ENCODE measurements at regions not wholly inside any gene's neighbourhood (a gene's known extent, or its start where the extent isn't known, plus 50 kb on each side); places are given as distances from the start of the nearest gene placed in this dataset.

DNA sequence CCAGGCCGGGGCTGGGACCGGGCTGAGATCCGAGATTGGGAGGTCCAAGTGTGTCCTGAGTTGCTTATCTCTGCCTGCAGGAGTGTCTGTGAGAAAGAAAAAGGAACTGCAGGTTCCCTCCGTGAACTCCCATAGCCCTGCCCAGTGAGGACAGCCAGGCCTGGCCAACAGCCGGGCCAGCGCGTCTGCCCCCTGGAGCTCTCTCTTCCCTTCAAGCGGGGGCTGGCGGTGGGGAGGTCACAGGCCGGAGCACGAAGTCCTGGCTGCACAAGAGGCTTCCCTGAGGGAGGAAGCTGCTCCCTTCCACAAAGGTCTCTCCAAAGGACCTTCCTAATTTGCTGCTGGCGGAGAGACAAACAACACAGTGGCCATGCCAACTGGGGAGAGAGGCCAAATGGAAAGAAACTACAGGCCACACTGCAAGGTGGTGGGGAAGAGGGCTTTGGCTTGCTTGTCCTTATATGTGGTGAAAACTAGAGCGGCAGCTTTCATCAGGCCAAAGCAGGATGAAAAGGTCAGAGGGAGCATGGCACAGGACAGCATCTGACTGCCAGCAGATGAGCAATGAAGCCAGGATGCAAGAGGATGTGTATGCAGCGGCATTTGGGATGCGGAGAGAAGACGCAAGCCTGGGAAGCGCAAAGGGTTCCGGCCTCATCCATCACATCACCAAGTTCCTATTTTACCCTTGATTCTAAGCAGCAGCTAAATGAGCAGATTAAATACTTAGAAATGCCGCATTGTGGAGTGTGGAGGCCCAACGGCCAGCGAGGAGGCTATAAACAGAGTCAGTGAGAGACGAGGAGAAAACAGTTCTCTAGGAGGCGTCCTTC, 260.0 kb downstream of the ERMARD start:
- no peak overlapping the region for H3K9ac ChIP-seq (ENCODE audit: insufficient read length, low read depth)
- DNase-seq (ENCODE audit: low read depth, low spot score): no peak
- no peaks in the 10 kb centered on the region for H3K27me3 ChIP-seq (ENCODE audit: insufficient read depth, insufficient read length)
- no peak overlapping the region for H3K4me3 ChIP-seq (ENCODE audit: insufficient read length, low read depth)
- no peaks in the 10 kb centered on the region for H3K36me3 ChIP-seq (ENCODE audit: insufficient read depth, insufficient read length, low read length)
- H3K9me3 ChIP-seq (ENCODE audit: insufficient read depth, low read length): peaks cover 3% of the 10 kb centered on the region; the same call in 1 of the 2 replicates
- peaks cover 13% of the 10 kb centered on the region for H3K4me1 ChIP-seq (ENCODE audit: insufficient read depth, insufficient read length)
- TF ChIP-seq SUZ12 (IDR thresholded peaks at IDR 0.05; ENCODE audit: extremely low read depth, insufficient read depth, insufficient read length): no peak
- no peak for TF ChIP-seq ZNF274 (IDR thresholded peaks at IDR 0.05; ENCODE audit: low read depth, low read length)
- TF ChIP-seq YY1 (IDR thresholded peaks at IDR 0.05; ENCODE audit: insufficient read depth, insufficient read length): no peak

DNA sequence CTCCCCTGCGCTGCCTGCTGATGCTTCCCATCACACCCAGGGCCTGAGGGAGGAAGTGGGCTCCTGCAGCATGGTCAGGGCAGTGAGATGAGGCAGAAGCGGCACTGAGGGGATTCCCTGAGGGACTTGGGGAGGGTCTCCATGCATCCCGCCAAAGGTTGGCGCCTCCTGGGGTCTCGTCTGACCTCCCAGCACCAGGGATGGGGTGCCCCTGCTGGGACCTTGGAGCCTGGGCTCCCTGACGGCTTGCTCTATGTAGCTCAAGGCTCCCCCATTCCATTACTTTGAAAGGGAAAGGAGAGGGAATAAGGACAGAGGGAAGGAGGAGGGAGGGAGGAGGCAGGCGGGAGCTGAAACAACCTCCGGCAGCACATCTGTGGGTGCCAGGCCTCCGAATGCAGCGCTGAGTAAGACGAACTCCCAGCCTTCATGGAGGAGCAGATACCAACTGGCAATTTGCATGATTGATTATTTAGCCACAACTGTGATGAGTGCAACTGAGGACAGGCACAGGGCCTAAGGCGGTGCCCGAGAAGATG, 259.3 kb downstream of the ERMARD start:
- DNase-seq (ENCODE audit: low read depth, low spot score): no peak
- no peak overlapping the region for H3K9ac ChIP-seq (ENCODE audit: insufficient read length, low read depth)
- H3K9me3 ChIP-seq (ENCODE audit: insufficient read depth, low read length): 0 out of 2 replicates have a peak, but pooled peaks cover 6% of the 10 kb centered on the region
- peaks cover 17% of the 10 kb centered on the region for H3K4me1 ChIP-seq (ENCODE audit: insufficient read depth, insufficient read length)
- no peaks in the 10 kb centered on the region for H3K36me3 ChIP-seq (ENCODE audit: insufficient read depth, insufficient read length, low read length)
- H3K4me3 ChIP-seq (ENCODE audit: insufficient read length, low read depth): no peak overlapping the region
- H3K27me3 ChIP-seq (ENCODE audit: insufficient read depth, insufficient read length): peaks cover 4% of the 10 kb centered on the region
- TF ChIP-seq YY1 (IDR thresholded peaks at IDR 0.05; ENCODE audit: insufficient read depth, insufficient read length) (no peak), ZNF274 (IDR thresholded peaks at IDR 0.05; ENCODE audit: low read depth, low read length) (no peak), SUZ12 (IDR thresholded peaks at IDR 0.05; ENCODE audit: extremely low read depth, insufficient read depth, insufficient read length) (no peak)

DNA sequence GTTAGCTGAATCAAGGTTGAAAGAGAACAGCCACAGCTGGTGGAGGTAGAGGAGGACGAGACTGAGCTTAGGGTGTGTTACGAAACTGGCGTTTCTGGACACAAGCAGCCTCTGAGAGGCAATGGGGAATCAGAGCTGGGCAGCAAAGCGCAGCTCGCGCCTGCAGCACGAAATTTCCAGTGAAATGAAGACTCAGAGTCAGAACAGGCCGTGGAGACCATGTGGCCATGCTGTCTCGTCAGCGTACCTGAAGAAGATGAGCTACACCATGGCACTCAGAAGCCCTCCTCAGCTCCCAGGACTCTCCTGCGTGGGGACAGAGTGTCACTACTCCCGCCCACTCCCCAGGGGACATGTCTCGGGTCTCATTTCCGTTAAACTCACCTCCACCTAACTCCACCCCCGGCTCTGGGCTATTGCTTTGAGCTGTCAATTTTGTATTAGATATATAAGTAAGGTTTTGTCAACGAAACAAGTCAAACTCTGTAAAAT, 256.9 kb downstream of the ERMARD start:
- no peaks in the 10 kb centered on the region for H3K36me3 ChIP-seq (ENCODE audit: insufficient read depth, insufficient read length, low read length)
- no peak for DNase-seq (ENCODE audit: low read depth, low spot score)
- no peak overlapping the region for H3K4me3 ChIP-seq (ENCODE audit: insufficient read length, low read depth)
- peaks cover 17% of the 10 kb centered on the region for H3K4me1 ChIP-seq (ENCODE audit: insufficient read depth, insufficient read length)
- peak overlapping the region; percentile 71 for H3K9ac ChIP-seq (ENCODE audit: insufficient read length, low read depth)
- TF ChIP-seq SUZ12 (IDR thresholded peaks at IDR 0.05; ENCODE audit: extremely low read depth, insufficient read depth, insufficient read length) (no peak), ZNF274 (IDR thresholded peaks at IDR 0.05; ENCODE audit: low read depth, low read length) (no peak), YY1 (IDR thresholded peaks at IDR 0.05; ENCODE audit: insufficient read depth, insufficient read length) (no peak)
- peaks cover 4% of the 10 kb centered on the region for H3K27me3 ChIP-seq (ENCODE audit: insufficient read depth, insufficient read length)
- H3K9me3 ChIP-seq (ENCODE audit: insufficient read depth, low read length): peaks cover 30% of the 10 kb centered on the region

DNA sequence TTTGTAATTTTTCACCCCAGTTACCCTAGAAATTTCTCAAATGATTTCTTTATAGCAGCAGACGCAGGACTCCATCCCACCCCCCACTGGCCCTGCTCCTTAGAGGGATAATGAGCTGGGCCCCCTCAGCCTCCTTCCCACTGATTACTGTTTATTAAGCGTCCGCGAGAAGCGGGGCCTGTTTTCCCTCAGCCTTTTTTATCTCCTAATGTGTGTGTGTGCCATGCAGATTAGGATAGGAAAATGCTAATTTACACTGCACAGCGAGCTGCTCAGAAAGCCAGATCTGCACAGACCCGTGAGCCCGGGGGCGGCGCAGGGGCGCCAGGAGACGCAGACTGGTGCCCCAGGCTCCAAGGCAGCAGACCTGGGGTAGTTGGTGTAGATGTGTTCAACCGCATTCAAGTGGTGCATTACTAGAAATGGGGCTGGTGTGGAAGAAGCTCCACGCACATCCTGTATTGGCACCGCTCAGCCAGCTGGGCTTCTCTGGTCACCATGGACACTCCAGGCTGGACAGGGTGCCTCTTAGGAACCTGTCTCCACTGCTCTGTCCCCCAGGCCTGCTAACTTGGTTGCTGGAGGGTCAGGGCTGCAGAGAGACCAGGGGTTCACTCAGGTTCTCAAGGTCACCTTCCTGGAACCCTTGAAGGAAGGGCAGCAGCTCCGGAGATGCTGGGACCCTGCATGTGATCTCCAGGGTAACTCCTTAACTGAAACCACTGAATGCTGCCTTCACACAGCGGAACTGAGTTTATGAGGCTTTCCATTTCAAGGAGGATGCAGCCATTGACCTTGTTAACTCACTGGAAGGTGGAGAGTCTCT, 256.3 kb downstream of the ERMARD start:
- H3K9ac ChIP-seq (ENCODE audit: insufficient read length, low read depth): peak overlapping the region; percentile 71

DNA sequence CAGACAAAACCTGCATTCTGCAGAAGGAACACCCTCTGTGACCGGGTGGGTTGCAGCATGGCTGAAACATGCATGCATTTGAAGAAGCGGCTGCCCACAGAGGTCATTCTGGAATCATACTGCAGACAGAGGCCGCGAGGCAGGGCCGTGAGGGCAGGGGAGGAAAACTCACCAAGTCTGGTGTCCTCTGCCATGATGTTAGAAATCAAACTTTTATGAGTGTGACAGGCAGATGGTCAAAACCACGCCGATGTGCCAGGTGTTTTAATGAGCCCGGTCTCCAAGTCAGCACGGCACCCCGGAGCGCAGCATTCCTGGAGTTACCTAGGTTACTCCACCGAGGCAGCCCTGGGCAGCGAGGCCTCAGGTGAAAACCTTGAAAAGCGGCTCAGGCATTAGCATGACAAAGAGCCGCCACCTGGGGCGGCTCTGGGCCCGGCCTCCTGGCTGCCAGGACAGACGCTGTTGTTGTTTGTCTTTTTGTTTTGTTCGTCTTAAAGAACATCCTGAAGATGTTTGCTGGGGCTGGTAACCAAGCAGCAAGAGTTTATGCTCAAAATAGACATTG, 255.6 kb downstream of the ERMARD start:
- H3K4me3 ChIP-seq (ENCODE audit: insufficient read length, low read depth): no peak overlapping the region
- DNase-seq (ENCODE audit: low read depth, low spot score): peak; percentile 74
- TF ChIP-seq YY1 (IDR thresholded peaks at IDR 0.05; ENCODE audit: insufficient read depth, insufficient read length) (no peak), SUZ12 (IDR thresholded peaks at IDR 0.05; ENCODE audit: extremely low read depth, insufficient read depth, insufficient read length) (no peak), ZNF274 (IDR thresholded peaks at IDR 0.05; ENCODE audit: low read depth, low read length) (no peak)
- H3K27me3 ChIP-seq (ENCODE audit: insufficient read depth, insufficient read length): peaks cover 4% of the 10 kb centered on the region
- H3K36me3 ChIP-seq (ENCODE audit: insufficient read depth, insufficient read length, low read length): no peaks in the 10 kb centered on the region
- H3K4me1 ChIP-seq (ENCODE audit: insufficient read depth, insufficient read length): peaks cover 17% of the 10 kb centered on the region
- peak overlapping the region; percentile 27 for H3K9ac ChIP-seq (ENCODE audit: insufficient read length, low read depth)
- H3K9me3 ChIP-seq (ENCODE audit: insufficient read depth, low read length): peaks cover 40% of the 10 kb centered on the region

More for the DNA sequence above, 256.3 kb downstream of the ERMARD start:
- peaks cover 4% of the 10 kb centered on the region for H3K27me3 ChIP-seq (ENCODE audit: insufficient read depth, insufficient read length)
- TF ChIP-seq ZNF274 (IDR thresholded peaks at IDR 0.05; ENCODE audit: low read depth, low read length) (no peak), YY1 (IDR thresholded peaks at IDR 0.05; ENCODE audit: insufficient read depth, insufficient read length) (no peak), SUZ12 (IDR thresholded peaks at IDR 0.05; ENCODE audit: extremely low read depth, insufficient read depth, insufficient read length) (no peak)
- H3K4me3 ChIP-seq (ENCODE audit: insufficient read length, low read depth): peak overlapping the region; percentile 9
- peaks cover 17% of the 10 kb centered on the region for H3K4me1 ChIP-seq (ENCODE audit: insufficient read depth, insufficient read length)
- peaks cover 33% of the 10 kb centered on the region for H3K9me3 ChIP-seq (ENCODE audit: insufficient read depth, low read length)
- no peaks in the 10 kb centered on the region for H3K36me3 ChIP-seq (ENCODE audit: insufficient read depth, insufficient read length, low read length)
- DNase-seq (ENCODE audit: low read depth, low spot score): no peak

DNA sequence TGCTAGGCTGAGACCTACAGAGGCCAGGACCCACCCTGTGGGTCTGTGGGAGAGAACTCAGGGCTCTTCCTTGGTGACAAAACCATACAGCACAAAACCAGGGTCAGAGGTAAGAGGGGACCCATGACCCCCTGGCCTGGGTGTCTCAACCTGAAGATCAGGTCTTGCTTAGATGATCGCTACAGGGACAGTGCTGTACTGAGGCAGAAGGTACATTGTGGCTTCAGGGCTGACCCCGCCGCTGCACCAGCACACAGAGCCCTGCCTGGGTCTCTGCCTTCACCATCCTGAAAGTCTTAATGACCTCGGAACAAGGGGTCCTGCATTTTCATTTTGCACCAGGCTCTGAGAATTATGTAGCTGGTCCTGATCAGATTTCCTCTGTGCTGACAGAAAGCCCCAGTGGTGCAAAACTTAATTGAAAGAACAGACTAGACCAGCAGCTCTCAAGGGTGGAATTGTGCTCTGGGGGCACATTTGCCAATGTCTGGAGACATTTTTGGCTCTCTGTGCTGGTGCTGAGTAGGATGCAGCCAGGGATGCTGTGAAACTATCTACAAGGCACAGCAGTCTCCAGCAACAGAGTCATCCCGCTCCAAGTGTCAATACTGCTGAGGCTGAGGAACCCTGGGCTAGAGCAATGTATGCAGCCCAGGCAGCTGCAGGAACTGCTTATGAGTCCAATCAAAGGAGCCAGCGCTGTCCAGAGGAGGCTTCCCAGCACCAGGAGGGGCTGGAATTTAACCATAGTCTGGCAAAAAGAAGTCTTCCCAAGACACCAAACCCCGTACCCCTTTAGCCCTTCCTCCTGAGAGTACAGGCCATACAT, 254.9 kb downstream of the ERMARD start:
- TF ChIP-seq SUZ12 (IDR thresholded peaks at IDR 0.05; ENCODE audit: extremely low read depth, insufficient read depth, insufficient read length) (no peak), YY1 (IDR thresholded peaks at IDR 0.05; ENCODE audit: insufficient read depth, insufficient read length) (no peak), ZNF274 (IDR thresholded peaks at IDR 0.05; ENCODE audit: low read depth, low read length) (no peak)
- Histone ChIP-seq H3K4me3 (ENCODE audit: insufficient read length, low read depth) (no peak overlapping the region), H3K27me3 (ENCODE audit: insufficient read depth, insufficient read length) (peaks cover 4% of the 10 kb centered on the region), H3K9me3 (ENCODE audit: insufficient read depth, low read length) (peaks cover 47% of the 10 kb centered on the region), H3K9ac (ENCODE audit: insufficient read length, low read depth) (peak overlapping the region; percentile 27), H3K36me3 (ENCODE audit: insufficient read depth, insufficient read length, low read length) (no peaks in the 10 kb centered on the region), H3K4me1 (ENCODE audit: insufficient read depth, insufficient read length) (peaks cover 17% of the 10 kb centered on the region)
- DNase-seq (ENCODE audit: low read depth, low spot score): no peak

All from NT2/D1 (cell line).